ENCODE measurements at regions not wholly inside any gene's neighbourhood (a gene's known extent, or its start where the extent isn't known, plus 50 kb on each side); places are given as distances from the start of the nearest gene placed in this dataset.
"Not testable (repeated sequence)": the region's sequence is repeated elsewhere in the genome, so short reads cannot be mapped to it uniquely, and the experiment has no call there.

GRCh38 chr9:111095441-111095840 lies 57.2 kb upstream of the LPAR1 start:
- Histone ChIP-seq H3K4me2 (ENCODE audit: low read length) (no peak overlapping the region), H3K27me3 (ENCODE audit: insufficient read depth, low read length) (0 out of 2 replicates have a peak, but pooled peaks cover 3% of the 10 kb centered on the region), H3K9me2 (ENCODE audit: low read depth, low read length) (no peaks in the 10 kb centered on the region), H3K4me3 (ENCODE audit: low read depth, low read length, poor library complexity, severe bottlenecking) (no peak overlapping the region), H3K9me3 (ENCODE audit: low read length) (no peaks in the 10 kb centered on the region), H4K20me1 (ENCODE audit: insufficient read depth, low read length) (no peaks in the 10 kb centered on the region), H3K79me2 (ENCODE audit: insufficient read depth, low read length) (no peaks in the 10 kb centered on the region), H3F3A (ENCODE audit: insufficient read depth, low read length) (no peaks in the 10 kb centered on the region), H3K9ac (ENCODE audit: low read length) (no peak overlapping the region), H3K27ac (ENCODE audit: low read depth, low read length, poor library complexity, severe bottlenecking) (no peak overlapping the region), H3K4me1 (ENCODE audit: insufficient read depth, low read length, severe bottlenecking) (no peaks in the 10 kb centered on the region), H3K36me3 (ENCODE audit: insufficient read depth, low read length) (no peaks in the 10 kb centered on the region), H2AFZ (ENCODE audit: low read length) (no peak overlapping the region)
- no peak for TF ChIP-seq EZH2 (IDR thresholded peaks at IDR 0.05; ENCODE audit: borderline replicate concordance, low read length)
- no peak for TF ChIP-seq CTCF (IDR thresholded peaks at IDR 0.05; ENCODE audit: low read length)

GRCh38 chr9:111094958-111095357 lies 56.7 kb upstream of the LPAR1 start:
- H3K27ac ChIP-seq (ENCODE audit: low read depth, low read length, poor library complexity, severe bottlenecking), result no peak overlapping the region
- no peak overlapping the region for H3K4me3 ChIP-seq (ENCODE audit: low read depth, low read length, poor library complexity, severe bottlenecking)
- no peaks in the 10 kb centered on the region for H3K9me2 ChIP-seq (ENCODE audit: low read depth, low read length)
- TF ChIP-seq EZH2 (IDR thresholded peaks at IDR 0.05; ENCODE audit: borderline replicate concordance, low read length), result no peak
- TF ChIP-seq CTCF (IDR thresholded peaks at IDR 0.05; ENCODE audit: low read length), result no peak
- H2AFZ ChIP-seq (ENCODE audit: low read length), result no peak overlapping the region
- H3K4me1 ChIP-seq (ENCODE audit: insufficient read depth, low read length, severe bottlenecking), result no peaks in the 10 kb centered on the region
- H3K36me3 ChIP-seq (ENCODE audit: insufficient read depth, low read length), result no peaks in the 10 kb centered on the region
- H3K9me3 ChIP-seq (ENCODE audit: low read length), result no peaks in the 10 kb centered on the region
- no peaks in the 10 kb centered on the region for H3F3A ChIP-seq (ENCODE audit: insufficient read depth, low read length)
- H3K79me2 ChIP-seq (ENCODE audit: insufficient read depth, low read length), result no peaks in the 10 kb centered on the region
- 0 out of 2 replicates have a peak, but pooled peaks cover 3% of the 10 kb centered on the region for H3K27me3 ChIP-seq (ENCODE audit: insufficient read depth, low read length)
- H3K4me2 ChIP-seq (ENCODE audit: low read length), result no peak overlapping the region
- H3K9ac ChIP-seq (ENCODE audit: low read length), result no peak overlapping the region
- H4K20me1 ChIP-seq (ENCODE audit: insufficient read depth, low read length), result no peaks in the 10 kb centered on the region

GRCh38 chr9:111094433-111094924 lies 56.2 kb upstream of the LPAR1 start:
- Histone ChIP-seq H3K79me2 (ENCODE audit: insufficient read depth, low read length) (no peaks in the 10 kb centered on the region), H3K4me2 (ENCODE audit: low read length) (no peak overlapping the region), H3K36me3 (ENCODE audit: insufficient read depth, low read length) (no peaks in the 10 kb centered on the region), H4K20me1 (ENCODE audit: insufficient read depth, low read length) (no peaks in the 10 kb centered on the region), H3K4me1 (ENCODE audit: insufficient read depth, low read length, severe bottlenecking) (no peaks in the 10 kb centered on the region), H3K27me3 (ENCODE audit: insufficient read depth, low read length) (0 out of 2 replicates have a peak, but pooled peaks cover 3% of the 10 kb centered on the region), H3K9me2 (ENCODE audit: low read depth, low read length) (no peaks in the 10 kb centered on the region), H3K27ac (ENCODE audit: low read depth, low read length, poor library complexity, severe bottlenecking) (no peak overlapping the region), H3K9ac (ENCODE audit: low read length) (no peak overlapping the region), H3K4me3 (ENCODE audit: low read depth, low read length, poor library complexity, severe bottlenecking) (no peak overlapping the region), H3F3A (ENCODE audit: insufficient read depth, low read length) (no peaks in the 10 kb centered on the region), H3K9me3 (ENCODE audit: low read length) (no peaks in the 10 kb centered on the region), H2AFZ (ENCODE audit: low read length) (no peak overlapping the region)
- no peak for TF ChIP-seq EZH2 (IDR thresholded peaks at IDR 0.05; ENCODE audit: borderline replicate concordance, low read length)
- no peak for TF ChIP-seq CTCF (IDR thresholded peaks at IDR 0.05; ENCODE audit: low read length)

- not testable (repeated sequence) for H3F3A ChIP-seq (ENCODE audit: insufficient read depth, low read length); H3K9me2 ChIP-seq (ENCODE audit: low read depth, low read length); H3K79me2 ChIP-seq (ENCODE audit: insufficient read depth, low read length); H3K4me1 ChIP-seq (ENCODE audit: insufficient read depth, low read length, severe bottlenecking); H3K4me3 ChIP-seq (ENCODE audit: low read depth, low read length, poor library complexity, severe bottlenecking); H4K20me1 ChIP-seq (ENCODE audit: insufficient read depth, low read length); H3K4me2 ChIP-seq (ENCODE audit: low read length); H3K9me3 ChIP-seq (ENCODE audit: low read length); H3K9ac ChIP-seq (ENCODE audit: low read length); H3K36me3 ChIP-seq (ENCODE audit: insufficient read depth, low read length); H2AFZ ChIP-seq (ENCODE audit: low read length); H3K27ac ChIP-seq (ENCODE audit: low read depth, low read length, poor library complexity, severe bottlenecking); H3K27me3 ChIP-seq (ENCODE audit: insufficient read depth, low read length)
Observed at GRCh38 chr9:111092167-111092566, 53.9 kb upstream of the LPAR1 start.
